Right hindlimb (tissue), 1 donor: ENCODE measurements at regions not wholly inside any gene's neighbourhood (a gene's known extent, or its start where the extent isn't known, plus 50 kb on each side); places are given as distances from the start of the nearest gene placed in this dataset.
"Not testable (repeated sequence)": the region's sequence is repeated elsewhere in the genome, so short reads cannot be mapped to it uniquely, and the experiment has no call there.

ENCODE experiments used
- DNase-seq: peaks from one replicate; pipeline ENCODE4 v3.0.0-alpha.2; 2018

- no peak for DNase-seq
Observed at GRCh38 chr2:62654876-62655359, 50.6 kb upstream of the EHBP1 start.

- no peak for DNase-seq
Observed at GRCh38 chr2:62654423-62654791, 51.1 kb upstream of the EHBP1 start.

GRCh38 chr2:62653582-62654422 lies 51.7 kb upstream of the EHBP1 start:
- DNase-seq: no peak

- not testable (repeated sequence) for DNase-seq
Observed at GRCh38 chr2:62649087-62649486, 56.4 kb upstream of the EHBP1 start.

GRCh38 chr2:62643100-62643471 lies 62.4 kb upstream of the EHBP1 start:
- DNase-seq: no peak

GRCh38 chr2:62642429-62643099 lies 62.9 kb upstream of the EHBP1 start:
- no peak for DNase-seq

GRCh38 chr2:62641936-62642335 lies 63.6 kb upstream of the EHBP1 start:
- no peak for DNase-seq

GRCh38 chr2:62641410-62641843 lies 64.1 kb upstream of the EHBP1 start:
- no peak for DNase-seq

- no peak for DNase-seq
Observed at GRCh38 chr2:62631160-62632085, 74.1 kb upstream of the EHBP1 start.

GRCh38 chr2:62630206-62630605 lies 75.3 kb upstream of the EHBP1 start:
- not testable (repeated sequence) for DNase-seq

- not testable (repeated sequence) for DNase-seq
Observed at GRCh38 chr2:62629310-62629709, 76.2 kb upstream of the EHBP1 start.

GRCh38 chr2:62627667-62628066 lies 77.8 kb upstream of the EHBP1 start:
- no peak for DNase-seq

GRCh38 chr2:62624855-62625254 lies 80.7 kb upstream of the EHBP1 start:
- no peak for DNase-seq

- DNase-seq: not testable (repeated sequence)
Observed at GRCh38 chr2:62616486-62616885, 89.0 kb upstream of the EHBP1 start.

GRCh38 chr2:62611854-62612253 lies 93.7 kb upstream of the EHBP1 start:
- DNase-seq: no peak

- not testable (repeated sequence) for DNase-seq
Observed at GRCh38 chr2:62605471-62605870, 99.5 kb upstream of the TMEM17 start.

GRCh38 chr2:62604336-62604735 lies 98.3 kb upstream of the TMEM17 start:
- DNase-seq: no peak

- no peak for DNase-seq
Observed at GRCh38 chr2:62603154-62603712, 97.2 kb upstream of the TMEM17 start.

- DNase-seq: not testable (repeated sequence)
Observed at GRCh38 chr2:62599674-62600410, 93.8 kb upstream of the TMEM17 start.

GRCh38 chr2:62597323-62597722 lies 91.3 kb upstream of the TMEM17 start:
- no peak for DNase-seq

GRCh38 chr2:62596061-62596921 lies 90.3 kb upstream of the TMEM17 start:
- DNase-seq: peak; percentile 61
